Caco-2 (cell line): ENCODE measurements at regions not wholly inside any gene's neighbourhood (a gene's known extent, or its start where the extent isn't known, plus 50 kb on each side); places are given as distances from the start of the nearest gene placed in this dataset.

ENCODE experiments used
- BruUV-seq: library from RNA; stranded (reverse); fragments of 400-500 nt; replicated peaks from 2 replicates; lab custom pipeline; 2021; lab: Mats Ljungman, UMichigan
- CTCF ChIA-PET: fragments of 300-600 bp; sonication (Branson Sonifier 250); formaldehyde crosslinking; loops from one replicate; lab custom pipeline; 2022; ENCODE audit warnings: antibody characterized with exemption; lab: Charles Lee
- POLR2A ChIA-PET: fragments of 300-600 bp; sonication (Branson Sonifier 250); formaldehyde crosslinking; loops from one replicate; lab custom pipeline; 2022; ENCODE audit warnings: antibody characterized with exemption; lab: Charles Lee
- DNase-seq, 2 experiments: peaks; one replicate each; pipeline versions ENCODE4 v3.0.0 to v3.0.0-alpha.2; 2020 to 2022
- H3K27me3 ChIP-seq: replicated peaks from 2 replicates; pipeline ENCODE4 v1.6.0; 2011; ENCODE audit warnings: low read length; ENCODE audit not compliant: control insufficient read depth, insufficient read depth
- H3K36me3 ChIP-seq: 2 replicates; pipeline ENCODE4 v1.5.1; 2011; ENCODE audit warnings: low read length; ENCODE audit not compliant: control insufficient read depth, insufficient read depth
- H3K4me1 ChIP-seq: fragments of 250-450 bp; sonication (Bioruptor Pico); 2 replicates; pipeline ENCODE4 v1.5.1; 2020; ENCODE audit warnings: mild to moderate bottlenecking
- H3K4me3 ChIP-seq: 2 replicates; pipeline ENCODE4 v1.5.1; 2011; ENCODE audit warnings: low read depth, mild to moderate bottlenecking, control low read depth, low read length
- H3K9me3 ChIP-seq: fragments of 250-450 bp; sonication (Bioruptor Pico); 2 replicates; pipeline ENCODE4 v1.5.1; 2020; ENCODE audit warnings: mild to moderate bottlenecking, moderate library complexity
- H3K27ac Mint-ChIP-seq: one replicate; pipeline ENCODE4 v1.8.0; 2022; ENCODE audit warnings: mixed read lengths; ENCODE audit not compliant: unreplicated experiment
- H3K27me3 Mint-ChIP-seq: one replicate; pipeline ENCODE4 v1.8.0; 2022; ENCODE audit warnings: mixed read lengths; ENCODE audit not compliant: insufficient read depth, unreplicated experiment
- H3K36me3 Mint-ChIP-seq: one replicate; pipeline ENCODE4 v1.8.0; 2022; ENCODE audit warnings: mild to moderate bottlenecking, mixed read lengths; ENCODE audit not compliant: insufficient read depth, unreplicated experiment
- H3K4me1 Mint-ChIP-seq: one replicate; pipeline ENCODE4 v1.8.0; 2022; ENCODE audit warnings: low read depth, mixed read lengths; ENCODE audit not compliant: unreplicated experiment
- H3K4me3 Mint-ChIP-seq: one replicate; pipeline ENCODE4 v1.8.0; 2022; ENCODE audit warnings: mild to moderate bottlenecking, moderate library complexity, mixed read lengths; ENCODE audit not compliant: unreplicated experiment
- H3K9me3 Mint-ChIP-seq: one replicate; pipeline ENCODE4 v1.8.0; 2022; ENCODE audit warnings: mixed read lengths; ENCODE audit not compliant: unreplicated experiment
- intact Hi-C: fragments of 100-400 bp; cut with micrococcal nuclease; formaldehyde crosslinking; loops from one replicate; pipeline ENCODE4 v1.10.0; 2022; ENCODE audit not compliant: unreplicated experiment
- TF ChIP-seq, protein P1 (sequence below), 2 experiments: fragments of 200-600 bp in 1 of 2; IDR thresholded peaks; 1 replicate in 1 of 2; 2 replicates in 1 of 2; pipeline versions ENCODE4 v1.5.1 to v1.8.0; 2011 to 2022; ENCODE audit warnings: antibody characterized with exemption in 1 of 2, control low read depth in 1 of 2, inconsistent platforms in 1 of 2, low read depth in 1 of 2, low read length in 1 of 2, mild to moderate bottlenecking in 1 of 2, moderate library complexity in 1 of 2; ENCODE audit not compliant: insufficient read depth in 1 of 2, severe bottlenecking in 1 of 2, unreplicated experiment in 1 of 2

DNA sequence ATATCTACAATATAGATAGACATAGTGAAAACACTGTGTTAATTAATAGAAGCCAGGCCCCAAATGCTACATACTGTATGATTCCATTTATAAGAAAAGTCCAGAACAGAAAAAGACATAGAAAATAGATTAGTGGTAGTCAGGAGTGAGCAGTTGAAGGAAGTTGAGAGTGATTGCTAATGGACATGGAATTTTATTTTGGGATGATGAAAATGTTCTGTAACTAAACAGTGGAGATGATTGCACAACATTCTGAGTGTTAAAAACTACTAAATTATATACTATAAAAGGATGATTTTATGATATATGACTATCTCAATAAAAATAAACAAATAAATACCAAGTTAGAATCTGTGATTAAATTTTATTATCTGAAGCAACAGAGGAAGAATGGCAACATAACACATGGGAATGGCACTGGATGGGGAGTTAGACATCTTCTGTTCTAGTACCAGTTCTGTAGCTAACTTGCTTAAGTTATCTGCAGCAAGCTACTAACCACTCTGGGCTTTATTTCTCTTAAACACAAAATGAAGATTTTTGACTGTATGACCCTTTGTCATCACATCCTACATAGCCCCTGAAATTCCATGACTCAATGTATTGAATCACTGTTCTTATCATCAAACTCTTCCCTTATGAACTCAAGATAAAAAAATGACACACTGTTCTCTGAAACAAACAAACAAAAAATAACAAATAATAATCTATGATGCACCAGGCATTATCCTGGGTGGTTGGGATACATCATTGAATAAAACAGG, 612.7 kb downstream of the TBL1XR1 start:
- POLR2A ChIA-PET = no interaction called here
- no peak overlapping the region for H3K4me3 ChIP-seq
- H3K27ac Mint-ChIP-seq = no peak overlapping the region
- H3K4me3 Mint-ChIP-seq = no peak overlapping the region
- no peaks in the 10 kb centered on the region for H3K27me3 Mint-ChIP-seq
- H3K36me3 ChIP-seq = no peaks in the 10 kb centered on the region
- no peaks in the 10 kb centered on the region for H3K9me3 ChIP-seq
- BruUV-seq = no TSS peak
- H3K4me1 ChIP-seq = no peaks in the 10 kb centered on the region
- H3K36me3 Mint-ChIP-seq = no peaks in the 10 kb centered on the region
- H3K4me1 Mint-ChIP-seq = no peaks in the 10 kb centered on the region
- CTCF ChIA-PET = no interaction called here
- intact Hi-C loops = no loop called here
- no peak for DNase-seq
- TF ChIP-seq, protein P1, sequence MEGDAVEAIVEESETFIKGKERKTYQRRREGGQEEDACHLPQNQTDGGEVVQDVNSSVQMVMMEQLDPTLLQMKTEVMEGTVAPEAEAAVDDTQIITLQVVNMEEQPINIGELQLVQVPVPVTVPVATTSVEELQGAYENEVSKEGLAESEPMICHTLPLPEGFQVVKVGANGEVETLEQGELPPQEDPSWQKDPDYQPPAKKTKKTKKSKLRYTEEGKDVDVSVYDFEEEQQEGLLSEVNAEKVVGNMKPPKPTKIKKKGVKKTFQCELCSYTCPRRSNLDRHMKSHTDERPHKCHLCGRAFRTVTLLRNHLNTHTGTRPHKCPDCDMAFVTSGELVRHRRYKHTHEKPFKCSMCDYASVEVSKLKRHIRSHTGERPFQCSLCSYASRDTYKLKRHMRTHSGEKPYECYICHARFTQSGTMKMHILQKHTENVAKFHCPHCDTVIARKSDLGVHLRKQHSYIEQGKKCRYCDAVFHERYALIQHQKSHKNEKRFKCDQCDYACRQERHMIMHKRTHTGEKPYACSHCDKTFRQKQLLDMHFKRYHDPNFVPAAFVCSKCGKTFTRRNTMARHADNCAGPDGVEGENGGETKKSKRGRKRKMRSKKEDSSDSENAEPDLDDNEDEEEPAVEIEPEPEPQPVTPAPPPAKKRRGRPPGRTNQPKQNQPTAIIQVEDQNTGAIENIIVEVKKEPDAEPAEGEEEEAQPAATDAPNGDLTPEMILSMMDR (IDR thresholded peaks at IDR 0.05; ENCODE audit: insufficient read depth in 1 of 2, low read depth in 1 of 2, low read length in 1 of 2, severe bottlenecking in 1 of 2, unreplicated experiment in 1 of 2) = no peak
- no peaks in the 10 kb centered on the region for H3K9me3 Mint-ChIP-seq
- H3K27me3 ChIP-seq = no peaks in the 10 kb centered on the region

DNA sequence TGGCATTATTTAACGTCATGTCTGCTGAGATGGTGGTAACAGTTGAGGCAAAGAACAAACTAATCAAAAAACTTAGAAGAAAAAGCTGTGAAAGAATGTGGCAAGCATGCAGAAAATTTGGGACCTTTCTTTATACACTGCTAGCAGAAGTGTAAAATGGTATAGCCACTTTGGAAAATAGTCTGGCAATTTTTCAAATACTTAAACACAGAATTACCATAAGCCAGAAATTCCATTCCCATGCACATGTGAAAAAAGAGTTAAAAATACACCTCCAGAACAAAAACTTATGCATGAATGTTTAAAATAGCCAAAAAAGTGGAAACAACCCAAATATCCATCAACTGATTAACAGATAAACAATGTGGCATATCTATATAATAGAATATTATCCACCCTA, 613.3 kb downstream of the TBL1XR1 start:
- ChIA-PET CTCF (no interaction called here), POLR2A (no interaction called here)
- Mint-ChIP-seq H3K27ac (no peak overlapping the region), H3K9me3 (no peaks in the 10 kb centered on the region), H3K4me3 (no peak overlapping the region), H3K27me3 (no peaks in the 10 kb centered on the region), H3K36me3 (no peaks in the 10 kb centered on the region), H3K4me1 (no peaks in the 10 kb centered on the region)
- TF ChIP-seq, protein P1 (IDR thresholded peaks at IDR 0.05; ENCODE audit: insufficient read depth in 1 of 2, low read depth in 1 of 2, low read length in 1 of 2, severe bottlenecking in 1 of 2, unreplicated experiment in 1 of 2) = no peak
- no peak for DNase-seq
- intact Hi-C loops = no loop called here
- Histone ChIP-seq H3K27me3 (no peaks in the 10 kb centered on the region), H3K9me3 (no peaks in the 10 kb centered on the region), H3K36me3 (no peaks in the 10 kb centered on the region), H3K4me1 (no peaks in the 10 kb centered on the region), H3K4me3 (no peak overlapping the region)
- no TSS peak for BruUV-seq

DNA sequence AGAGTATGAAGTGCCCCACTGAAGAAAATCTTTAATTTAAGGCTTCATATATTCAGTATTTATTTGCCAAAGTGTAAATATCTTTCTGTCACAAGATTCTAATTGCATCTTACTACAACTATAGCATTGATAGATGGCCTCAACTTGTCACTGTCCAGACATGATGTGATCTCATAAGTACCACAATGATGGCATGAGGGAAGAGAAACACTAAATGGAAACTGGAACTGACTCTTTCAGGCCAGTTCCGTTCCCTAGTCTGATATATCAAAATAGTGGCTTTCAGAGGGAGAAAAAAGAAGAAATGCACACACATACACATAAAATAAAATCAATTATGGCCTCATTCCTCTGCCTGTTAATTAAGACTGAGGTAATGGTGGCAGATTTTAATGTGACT, 615.7 kb downstream of the TBL1XR1 start:
- Histone ChIP-seq H3K36me3 (no peaks in the 10 kb centered on the region), H3K27me3 (no peaks in the 10 kb centered on the region), H3K4me3 (no peak overlapping the region), H3K4me1 (no peaks in the 10 kb centered on the region), H3K9me3 (no peaks in the 10 kb centered on the region)
- TF ChIP-seq, protein P1 (IDR thresholded peaks at IDR 0.05; ENCODE audit: insufficient read depth in 1 of 2, low read depth in 1 of 2, low read length in 1 of 2, severe bottlenecking in 1 of 2, unreplicated experiment in 1 of 2) = no peak
- ChIA-PET POLR2A (no interaction called here), CTCF (no interaction called here)
- Mint-ChIP-seq H3K4me1 (no peaks in the 10 kb centered on the region), H3K9me3 (no peaks in the 10 kb centered on the region), H3K27ac (no peak overlapping the region), H3K27me3 (no peaks in the 10 kb centered on the region), H3K4me3 (no peak overlapping the region), H3K36me3 (no peaks in the 10 kb centered on the region)
- DNase-seq = no peak
- BruUV-seq = no TSS peak
- intact Hi-C loops = no loop called here
